ENCODE measurements at regions not wholly inside any gene's neighbourhood (a gene's known extent, or its start where the extent isn't known, plus 50 kb on each side); places are given as distances from the start of the nearest gene placed in this dataset.
A peak's percentile ranks its signal among the peaks of the same experiment; 100 is the strongest.

GRCh38 chr10:14389981-14390590 is 59.4 kb upstream of the FRMD4A start:
- DNase-seq = no peak

GRCh38 chr10:14385596-14386593 is 55.2 kb upstream of the FRMD4A start:
- peak; percentile 14 for DNase-seq

- DNase-seq = no peak
Observed at GRCh38 chr10:14384915-14385314, 54.2 kb upstream of the FRMD4A start.

GRCh38 chr10:14384116-14384730 is 53.5 kb upstream of the FRMD4A start:
- DNase-seq = no peak

GRCh38 chr10:14383266-14383665 is 52.5 kb upstream of the FRMD4A start:
- no peak for DNase-seq

GRCh38 chr10:14382531-14382930 is 51.8 kb upstream of the FRMD4A start:
- no peak for DNase-seq

GRCh38 chr10:14382022-14382421 is 51.3 kb upstream of the FRMD4A start:
- DNase-seq = peak; percentile 45

- no peak for DNase-seq
Observed at GRCh38 chr10:14381475-14381874, 50.8 kb upstream of the FRMD4A start.

GRCh38 chr10:14380746-14381145 is 50.0 kb upstream of the FRMD4A start:
- no peak for DNase-seq

Data from CD4-positive, alpha-beta T cell treated with Interleukin-6 for 4 hours (primary cell).